ENCODE measurements at regions not wholly inside any gene's neighbourhood (a gene's known extent, or its start where the extent isn't known, plus 50 kb on each side); places are given as distances from the start of the nearest gene placed in this dataset.

- TF ChIP-seq REST (IDR thresholded peaks at IDR 0.05; ENCODE audit: low read depth, low read length) (no peak), BHLHE40 (IDR thresholded peaks at IDR 0.05; ENCODE audit: borderline replicate concordance in 1 of 2, low read depth in 2 of 2, low read length in 1 of 2) (no peak), NRF1 (conservative IDR thresholded peaks at IDR 0.05; ENCODE audit: low read depth, low read length) (no peak), FOXM1 (IDR thresholded peaks at IDR 0.05; ENCODE audit: low read depth, low read length) (no peak), CREM (IDR thresholded peaks at IDR 0.05; ENCODE audit: low read depth) (no peak), PAX8 (IDR thresholded peaks at IDR 0.05) (no peak), CBX3 (IDR thresholded peaks at IDR 0.05; ENCODE audit: borderline replicate concordance, low read depth) (no peak)
Measured at GRCh38 chr6:151738960-151739359, 68.5 kb upstream of the ESR1 start (continued).

DNA sequence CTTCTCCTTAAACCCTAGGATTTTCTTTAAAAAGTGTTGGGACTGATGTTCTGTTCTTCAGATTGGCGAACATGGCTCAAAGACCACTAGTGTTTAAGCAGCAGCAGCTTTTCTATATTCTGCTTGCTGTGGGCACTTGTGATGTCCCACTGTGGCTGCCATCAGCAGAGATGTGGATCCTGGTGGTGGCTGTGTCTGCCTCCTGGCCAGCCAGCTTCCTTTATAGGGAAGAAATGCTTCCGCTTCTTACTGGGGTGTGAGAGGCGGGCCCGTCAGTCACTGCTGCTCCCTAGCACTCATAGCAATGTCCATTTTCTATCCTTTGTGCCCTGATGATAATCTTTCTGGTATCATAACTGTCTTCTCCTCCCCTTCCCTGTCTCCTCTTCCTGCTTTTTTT lies 66.7 kb upstream of the ESR1 start:
- 90% methylated on average over 4 of the region's 4 CpGs for WGBS (ENCODE audit: insufficient coverage, insufficient replicate concordance, low lambda C conversion rate, missing lambda C conversion rate)
- intact Hi-C loops (cut with micrococcal nuclease; ENCODE audit: unreplicated experiment) (no loop called here), in situ Hi-C loops (cut with MboI) (no loop called here)
- ATAC-seq (no peak), DNase-seq (ENCODE audit: low read depth, low spot score) (no peak), FAIRE-seq (no peak)
- ChIA-PET RAD21 (ENCODE audit: unreplicated experiment) (interaction anchor here (0.6 kb wide), 1 partner anchor 9 kb away, joined by 3 read pairs; no protein-coding TSS in a partner anchor), SMC1A (ENCODE audit: uncharacterized antibody, unreplicated experiment) (interaction anchor here (1.2 to 2.0 kb wide), 4 partner anchors 8 to 34 kb away, joined by 3 to 8 read pairs (median 5); no protein-coding TSS in a partner anchor), CTCF (interaction anchor here (0.9 to 1.9 kb wide), 5 partner anchors 9 to 25 kb away, joined by 3 to 8 read pairs (median 3); no protein-coding TSS in a partner anchor), POLR2A (no interaction called here)
- no peaks in the 10 kb centered on the region for H3K9me3 ChIP-seq (replicated peaks; ENCODE audit: control insufficient read depth, insufficient read depth, low read length)
- no TSS peak for BruUV-seq (replicated peaks)
- H4K20me1 ChIP-seq (ENCODE audit: control insufficient read depth, insufficient read depth): no peaks in the 10 kb centered on the region
- H3K36me3 ChIP-seq (ENCODE audit: control insufficient read depth in 2 of 2, insufficient read depth in 2 of 2, low read length in 1 of 2): no peaks in the 10 kb centered on the region
- TF ChIP-seq TCF7 (IDR thresholded peaks at IDR 0.05; ENCODE audit: borderline replicate concordance) (no peak), POU2F2 (IDR thresholded peaks at IDR 0.05; ENCODE audit: borderline replicate concordance, low read depth, low read length) (no peak), KLF5 (IDR thresholded peaks at IDR 0.05; ENCODE audit: partially characterized antibody) (no peak), GABPA (IDR thresholded peaks at IDR 0.05; ENCODE audit: low read depth) (no peak), SMAD5 (IDR thresholded peaks at IDR 0.05; ENCODE audit: low read depth) (no peak), TCF3 (IDR thresholded peaks at IDR 0.05; ENCODE audit: borderline replicate concordance, insufficient read depth, low read depth, low read length) (no peak), PAX5 (IDR thresholded peaks at IDR 0.05; ENCODE audit: borderline replicate concordance, low read depth, low read length) (no peak), MTA2 (IDR thresholded peaks at IDR 0.05; ENCODE audit: low read depth) (no peak)
- TF ChIP-seq, protein P1, sequence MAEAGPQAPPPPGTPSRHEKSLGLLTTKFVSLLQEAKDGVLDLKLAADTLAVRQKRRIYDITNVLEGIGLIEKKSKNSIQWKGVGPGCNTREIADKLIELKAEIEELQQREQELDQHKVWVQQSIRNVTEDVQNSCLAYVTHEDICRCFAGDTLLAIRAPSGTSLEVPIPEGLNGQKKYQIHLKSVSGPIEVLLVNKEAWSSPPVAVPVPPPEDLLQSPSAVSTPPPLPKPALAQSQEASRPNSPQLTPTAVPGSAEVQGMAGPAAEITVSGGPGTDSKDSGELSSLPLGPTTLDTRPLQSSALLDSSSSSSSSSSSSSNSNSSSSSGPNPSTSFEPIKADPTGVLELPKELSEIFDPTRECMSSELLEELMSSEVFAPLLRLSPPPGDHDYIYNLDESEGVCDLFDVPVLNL (IDR thresholded peaks at IDR 0.05; ENCODE audit: low read depth, low read length): no peak
- no peak overlapping the region for H3K4me2 ChIP-seq (ENCODE audit: control insufficient read depth, insufficient read depth)
- H2AFZ ChIP-seq (ENCODE audit: control insufficient read depth, low read depth, low read length): no peak overlapping the region
- no peaks in the 10 kb centered on the region for H3K79me2 ChIP-seq (ENCODE audit: control insufficient read depth, insufficient read depth, low read length)
- no peaks in the 10 kb centered on the region for H3K4me1 ChIP-seq (ENCODE audit: control insufficient read depth, insufficient read depth, low read length)
- H3K27ac ChIP-seq (ENCODE audit: control insufficient read depth, insufficient read depth): no peak overlapping the region
- no peak overlapping the region for H3K9ac ChIP-seq (ENCODE audit: control insufficient read depth, insufficient read depth, low read length)
- no peaks in the 10 kb centered on the region for H3K27me3 ChIP-seq (replicated peaks in 1 of 2; ENCODE audit: control insufficient read depth in 2 of 2, insufficient read depth in 2 of 2, low read length in 1 of 2)
- no peak overlapping the region for H3K4me3 ChIP-seq

Measured in GM12878 (cell line).